Keratinocyte (primary cell): ENCODE measurements at regions not wholly inside any gene's neighbourhood (a gene's known extent, or its start where the extent isn't known, plus 50 kb on each side); places are given as distances from the start of the nearest gene placed in this dataset.

Experiments
- DNase-seq: peaks from one replicate; pipeline ENCODE4 v3.0.0-alpha.2; 2011; ENCODE audit warnings: low read depth, missing footprints, low spot score
- FAIRE-seq: peaks from 2 replicates; lab custom pipeline; 2011; peaks lifted over from hg19 to GRCh38; lab: Jason Lieb, UNC
- H2AFZ ChIP-seq: 2 replicates; pipeline ENCODE4 v1.6.0; 2012; ENCODE audit warnings: low read length, control low read depth, inconsistent platforms; ENCODE audit not compliant: control insufficient read depth
- H3K27ac ChIP-seq: 2 replicates; pipeline ENCODE4 v1.5.1; 2011; ENCODE audit warnings: low read length; ENCODE audit not compliant: control insufficient read depth, insufficient read depth
- H3K27me3 ChIP-seq: 3 replicates; pipeline ENCODE4 v1.6.0; 2011; ENCODE audit warnings: low read length; ENCODE audit not compliant: control insufficient read depth, insufficient read depth; ENCODE audit errors: extremely low read depth
- H3K36me3 ChIP-seq, 2 experiments: 2 replicates in 1 of 2; 3 replicates in 1 of 2; pipeline ENCODE4 v1.5.1; 2011; ENCODE audit warnings: low read length in 2 of 2, mild to moderate bottlenecking in 1 of 2; ENCODE audit not compliant: control insufficient read depth in 2 of 2, insufficient read depth in 2 of 2; ENCODE audit errors: extremely low read depth in 1 of 2
- H3K4me1 ChIP-seq: 3 replicates; pipeline ENCODE4 v1.5.1; 2011; ENCODE audit warnings: low read length; ENCODE audit not compliant: control insufficient read depth, insufficient read depth; ENCODE audit errors: extremely low read depth
- H3K4me2 ChIP-seq: 3 replicates; pipeline ENCODE4 v1.6.0; 2011; ENCODE audit warnings: low read depth, low read length; ENCODE audit not compliant: control insufficient read depth, insufficient read depth; ENCODE audit errors: extremely low read depth
- H3K4me3 ChIP-seq, 3 experiments: fragments of 200-600 bp in 1 of 3; sonication (generic) in 1 of 3; 2 replicates in 2 of 3; 3 replicates in 1 of 3; pipeline ENCODE4 v1.5.1; 2011 to 2016; ENCODE audit warnings: low read length in 3 of 3, mild to moderate bottlenecking in 3 of 3, control low read depth in 2 of 3, inconsistent platforms in 1 of 3, low read depth in 1 of 3, mixed read lengths in 1 of 3, mixed run types in 1 of 3, moderate library complexity in 1 of 3; ENCODE audit not compliant: control insufficient read depth in 2 of 3, insufficient read depth in 2 of 3; ENCODE audit errors: extremely low read depth in 1 of 3
- H3K79me2 ChIP-seq: 2 replicates; pipeline ENCODE4 v1.6.0; 2012; ENCODE audit warnings: low read length; ENCODE audit not compliant: control insufficient read depth, insufficient read depth
- H3K9ac ChIP-seq: 3 replicates; pipeline ENCODE4 v1.6.0; 2011; ENCODE audit warnings: low read length; ENCODE audit not compliant: control insufficient read depth, insufficient read depth; ENCODE audit errors: extremely low read depth
- H3K9me1 ChIP-seq: 3 replicates; pipeline ENCODE4 v1.6.0; 2011; ENCODE audit warnings: low read length; ENCODE audit not compliant: control insufficient read depth, insufficient read depth; ENCODE audit errors: extremely low read depth
- H3K9me3 ChIP-seq: 2 replicates; pipeline ENCODE4 v1.5.1; 2012; ENCODE audit warnings: low read depth, low read length; ENCODE audit not compliant: control insufficient read depth
- H4K20me1 ChIP-seq: 3 replicates; pipeline ENCODE4 v1.6.0; 2011; ENCODE audit warnings: low read length; ENCODE audit not compliant: control insufficient read depth, insufficient read depth; ENCODE audit errors: extremely low read depth
- EZH2 ChIP-seq: IDR thresholded peaks from one replicate; pipeline ENCODE4 v1.6.1; 2012; ENCODE audit warnings: inconsistent platforms, mild to moderate bottlenecking, low read length, moderate library complexity
- dilution Hi-C: fragments of 300-500 bp; cut with MboI; formaldehyde crosslinking; loops from one replicate; pipeline ENCODE4 v1.7.0; 2020; ENCODE audit warnings: low sequenced_read_pairs; ENCODE audit not compliant: extremely low pct_ligation_motif_present
- TF ChIP-seq, protein P1 (sequence below), 3 experiments: IDR thresholded peaks in 1 of 3; conservative IDR thresholded peaks in 1 of 3; optimal IDR thresholded peaks in 1 of 3; 2 replicates in 2 of 3; 3 replicates in 1 of 3; pipeline versions ENCODE3 to v1.5.1; 2011; ENCODE audit warnings: low read length in 3 of 3, mild to moderate bottlenecking in 3 of 3, moderate library complexity in 2 of 3, control low read depth in 1 of 3, inconsistent platforms in 1 of 3; ENCODE audit not compliant: insufficient read depth in 2 of 3; ENCODE audit errors: extremely low read depth in 1 of 3

- DNase-seq: no peak
- H3K4me1 ChIP-seq: no peaks in the 10 kb centered on the region
- H3K36me3 ChIP-seq: no peaks in the 10 kb centered on the region
- no peak overlapping the region for H3K9ac ChIP-seq
- no peak overlapping the region for H3K27ac ChIP-seq
- no peak for TF ChIP-seq EZH2
- TF ChIP-seq, protein P1, sequence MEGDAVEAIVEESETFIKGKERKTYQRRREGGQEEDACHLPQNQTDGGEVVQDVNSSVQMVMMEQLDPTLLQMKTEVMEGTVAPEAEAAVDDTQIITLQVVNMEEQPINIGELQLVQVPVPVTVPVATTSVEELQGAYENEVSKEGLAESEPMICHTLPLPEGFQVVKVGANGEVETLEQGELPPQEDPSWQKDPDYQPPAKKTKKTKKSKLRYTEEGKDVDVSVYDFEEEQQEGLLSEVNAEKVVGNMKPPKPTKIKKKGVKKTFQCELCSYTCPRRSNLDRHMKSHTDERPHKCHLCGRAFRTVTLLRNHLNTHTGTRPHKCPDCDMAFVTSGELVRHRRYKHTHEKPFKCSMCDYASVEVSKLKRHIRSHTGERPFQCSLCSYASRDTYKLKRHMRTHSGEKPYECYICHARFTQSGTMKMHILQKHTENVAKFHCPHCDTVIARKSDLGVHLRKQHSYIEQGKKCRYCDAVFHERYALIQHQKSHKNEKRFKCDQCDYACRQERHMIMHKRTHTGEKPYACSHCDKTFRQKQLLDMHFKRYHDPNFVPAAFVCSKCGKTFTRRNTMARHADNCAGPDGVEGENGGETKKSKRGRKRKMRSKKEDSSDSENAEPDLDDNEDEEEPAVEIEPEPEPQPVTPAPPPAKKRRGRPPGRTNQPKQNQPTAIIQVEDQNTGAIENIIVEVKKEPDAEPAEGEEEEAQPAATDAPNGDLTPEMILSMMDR (optimal IDR thresholded peaks at IDR 0.05 in 1 of 3, IDR thresholded peaks at IDR 0.05 in 1 of 3, conservative IDR thresholded peaks at IDR 0.05 in 1 of 3; ENCODE audit: extremely low read depth in 1 of 3, insufficient read depth in 2 of 3, low read length in 3 of 3): no peak
- H3K79me2 ChIP-seq: no peaks in the 10 kb centered on the region
- peaks cover 2% of the 10 kb centered on the region for H3K9me3 ChIP-seq
- H3K27me3 ChIP-seq: no peaks in the 10 kb centered on the region
- dilution Hi-C loops: no loop called here
- H2AFZ ChIP-seq: no peak overlapping the region
- no peak overlapping the region for H3K4me2 ChIP-seq
- H3K9me1 ChIP-seq: no peaks in the 10 kb centered on the region
- no peak for FAIRE-seq
- no peaks in the 10 kb centered on the region for H4K20me1 ChIP-seq
- H3K4me3 ChIP-seq: no peak overlapping the region
These were observed 278.2 kb upstream of the RAG2 start for GRCh38 chr11:36876266-36876665.

- H4K20me1 ChIP-seq: no peaks in the 10 kb centered on the region
- no peak overlapping the region for H3K9ac ChIP-seq
- H3K4me2 ChIP-seq: no peak overlapping the region
- TF ChIP-seq, protein P1 (optimal IDR thresholded peaks at IDR 0.05 in 1 of 3, IDR thresholded peaks at IDR 0.05 in 1 of 3, conservative IDR thresholded peaks at IDR 0.05 in 1 of 3; ENCODE audit: extremely low read depth in 1 of 3, insufficient read depth in 2 of 3, low read length in 3 of 3): no peak
- TF ChIP-seq EZH2: no peak
- H3K4me1 ChIP-seq: no peaks in the 10 kb centered on the region
- H3K27ac ChIP-seq: no peak overlapping the region
- dilution Hi-C loops: no loop called here
- no peaks in the 10 kb centered on the region for H3K27me3 ChIP-seq
- DNase-seq (no peak), FAIRE-seq (no peak)
- H3K9me1 ChIP-seq: no peaks in the 10 kb centered on the region
- no peak overlapping the region for H3K4me3 ChIP-seq
- no peak overlapping the region for H2AFZ ChIP-seq
- H3K36me3 ChIP-seq: no peaks in the 10 kb centered on the region
- no peaks in the 10 kb centered on the region for H3K9me3 ChIP-seq
- no peaks in the 10 kb centered on the region for H3K79me2 ChIP-seq
These were observed 276.3 kb upstream of the RAG2 start for GRCh38 chr11:36874291-36874690.
